NCI-H1436 (cell line): ENCODE measurements at regions not wholly inside any gene's neighbourhood (a gene's known extent, or its start where the extent isn't known, plus 50 kb on each side); places are given as distances from the start of the nearest gene placed in this dataset.
"Not testable (repeated sequence)": the region's sequence is repeated elsewhere in the genome, so short reads cannot be mapped to it uniquely, and the experiment has no call there.

Source experiments
- DNase-seq: peaks from one replicate; lab custom pipeline; 2025; lab: John Stamatoyannopoulos, UW

DNA sequence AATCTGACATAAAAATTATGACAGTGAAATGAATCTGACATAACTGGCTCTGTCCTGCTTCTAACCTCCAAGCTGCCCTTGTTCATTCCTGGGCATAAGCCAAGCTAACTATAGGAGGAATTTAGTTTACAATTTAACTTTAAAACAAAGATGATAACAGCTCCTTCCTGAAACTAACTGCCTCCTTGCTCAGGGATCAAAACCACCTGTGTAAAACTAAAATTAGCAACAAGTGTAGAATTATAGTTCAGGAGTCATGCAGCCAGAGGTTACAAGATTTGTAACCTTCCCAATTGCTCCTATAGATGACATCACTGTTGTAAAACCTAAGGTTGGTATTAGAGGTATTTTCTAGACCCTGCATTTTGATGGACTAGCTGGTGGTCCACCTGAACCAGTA is 256.4 kb upstream of the POM121L12 start:
- DNase-seq = no peak

DNA sequence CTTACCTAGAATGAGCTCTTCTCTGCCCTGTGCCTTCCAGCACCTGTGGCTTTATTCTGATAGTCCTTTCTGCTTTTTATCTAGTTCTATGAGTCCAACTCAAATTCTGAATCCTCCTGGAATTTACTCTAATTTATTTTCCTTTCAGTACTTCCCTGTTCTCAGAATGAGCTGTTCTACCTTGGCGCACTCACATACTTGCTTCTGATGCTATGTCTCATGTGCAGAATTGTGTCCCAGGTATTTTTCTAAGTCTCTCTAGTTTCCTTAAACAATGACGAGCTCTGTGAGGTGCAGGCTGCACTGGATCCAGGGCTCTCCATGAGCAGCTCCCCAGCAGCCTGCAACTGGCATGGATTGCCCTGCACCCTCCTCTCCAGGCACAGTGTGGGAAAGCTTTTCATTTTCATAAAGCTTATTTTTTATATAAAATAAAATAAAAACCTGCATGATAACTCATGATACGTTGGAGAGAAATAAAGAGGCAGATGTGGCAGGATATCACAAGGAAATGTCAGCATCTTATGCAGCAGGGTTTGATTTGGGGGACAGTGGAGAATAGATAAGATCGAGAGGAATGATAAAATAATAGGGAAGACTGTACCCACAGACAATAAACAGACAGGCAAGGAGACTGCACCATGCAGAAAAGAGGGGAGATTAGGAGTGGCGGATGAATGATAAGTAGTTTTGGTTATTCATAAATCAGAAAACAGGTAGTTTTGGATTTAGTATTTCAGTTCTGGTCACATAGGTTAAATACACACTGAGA is 258.2 kb upstream of the POM121L12 start:
- no peak for DNase-seq

- DNase-seq = no peak
Observed at GRCh38 chr7:52775876-52776275, 259.6 kb upstream of the POM121L12 start.

GRCh38 chr7:52771177-52771576 is 264.3 kb upstream of the POM121L12 start:
- DNase-seq = no peak

DNA sequence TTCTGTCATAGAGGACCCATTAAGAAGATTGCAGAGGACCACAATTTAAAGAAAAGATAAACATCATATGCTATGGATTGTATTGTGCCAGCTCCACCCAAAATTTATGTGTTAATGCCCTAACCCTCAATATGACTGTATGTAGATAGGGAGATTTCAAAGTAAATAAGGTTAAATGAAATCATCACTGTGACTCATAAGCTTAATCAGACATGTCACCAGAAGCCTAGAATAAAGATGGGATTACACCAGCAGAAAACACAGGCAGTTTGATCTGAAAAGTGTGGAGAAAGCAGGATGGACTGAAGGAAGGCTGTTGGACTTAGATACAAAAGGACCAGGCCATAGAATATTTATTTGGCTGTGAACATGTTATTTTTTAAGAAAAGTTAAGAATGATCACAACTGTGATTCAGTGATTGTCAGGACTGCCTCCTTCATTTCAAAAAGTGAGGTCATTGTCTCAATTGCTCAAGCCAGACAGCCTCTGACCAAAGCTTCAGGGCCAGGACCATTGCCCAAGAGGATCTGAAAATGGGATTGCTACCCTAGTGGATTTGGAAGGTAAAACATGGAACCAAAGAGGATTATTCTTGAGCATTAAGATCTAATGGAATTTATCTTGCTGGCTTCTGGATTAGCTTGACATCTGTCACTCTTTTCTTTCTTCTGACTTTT is 270.8 kb upstream of the POM121L12 start:
- no peak for DNase-seq

DNA sequence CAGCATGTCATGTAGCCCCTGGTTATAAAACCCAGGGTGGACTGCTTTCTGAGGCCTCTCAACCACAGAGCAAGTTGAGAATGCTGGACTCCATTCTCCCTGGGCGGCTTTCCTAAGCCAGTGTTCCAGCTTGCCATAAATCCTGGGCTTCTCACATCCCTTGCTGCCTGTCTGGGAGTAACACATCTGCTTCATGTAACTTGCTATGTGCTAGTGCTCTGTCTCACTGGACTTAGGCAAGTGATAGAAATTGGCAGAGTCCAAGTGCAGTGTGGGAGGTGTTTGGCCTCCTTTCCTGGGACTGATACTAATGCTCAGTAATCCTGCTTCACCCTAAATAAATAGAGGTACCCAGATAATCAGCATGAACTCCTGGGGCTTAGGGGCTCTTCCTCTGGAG is 277.1 kb upstream of the POM121L12 start:
- no peak for DNase-seq

DNA sequence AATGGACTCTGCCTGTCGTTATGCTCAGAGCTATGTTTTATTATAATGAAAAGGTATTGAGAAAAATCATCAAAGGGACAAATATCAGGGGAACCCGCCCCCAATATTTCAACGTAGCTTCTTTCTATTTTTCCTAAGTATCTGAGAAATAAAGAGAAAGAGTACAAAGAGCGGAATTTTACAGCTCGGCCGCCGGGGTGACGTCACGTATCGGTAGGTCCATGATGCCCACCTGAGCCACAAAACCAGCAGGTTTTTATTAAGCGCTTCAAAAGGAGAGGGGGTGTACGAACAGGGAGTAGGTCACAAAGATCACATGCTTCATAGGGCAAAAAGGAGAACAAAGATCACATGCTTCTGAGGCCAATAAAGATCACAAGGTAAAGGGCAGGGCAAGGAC is 281.6 kb upstream of the POM121L12 start:
- DNase-seq = no peak

DNA sequence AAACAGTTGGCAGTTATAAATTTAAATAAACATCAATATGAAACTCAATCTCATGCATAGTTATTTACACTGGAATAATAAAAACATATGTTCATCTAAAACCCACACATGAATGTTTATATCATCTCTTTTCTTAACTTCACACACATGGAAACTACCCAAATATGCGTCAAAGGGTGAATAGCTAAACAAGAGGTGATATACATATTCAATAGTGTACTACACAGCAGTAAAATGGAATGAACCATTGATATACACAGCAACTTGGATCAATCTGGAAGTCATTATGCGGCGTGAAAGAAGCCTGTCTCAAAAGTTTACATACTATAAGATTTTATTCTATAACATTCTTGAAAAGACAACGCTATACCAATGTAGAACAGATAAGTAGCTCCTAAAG is 282.5 kb upstream of the POM121L12 start:
- no peak for DNase-seq

- DNase-seq = no peak
Observed at GRCh38 chr7:52749880-52750279, 285.6 kb upstream of the POM121L12 start.

- no peak for DNase-seq
Observed at GRCh38 chr7:52747817-52748216, 287.6 kb upstream of the POM121L12 start.

DNA sequence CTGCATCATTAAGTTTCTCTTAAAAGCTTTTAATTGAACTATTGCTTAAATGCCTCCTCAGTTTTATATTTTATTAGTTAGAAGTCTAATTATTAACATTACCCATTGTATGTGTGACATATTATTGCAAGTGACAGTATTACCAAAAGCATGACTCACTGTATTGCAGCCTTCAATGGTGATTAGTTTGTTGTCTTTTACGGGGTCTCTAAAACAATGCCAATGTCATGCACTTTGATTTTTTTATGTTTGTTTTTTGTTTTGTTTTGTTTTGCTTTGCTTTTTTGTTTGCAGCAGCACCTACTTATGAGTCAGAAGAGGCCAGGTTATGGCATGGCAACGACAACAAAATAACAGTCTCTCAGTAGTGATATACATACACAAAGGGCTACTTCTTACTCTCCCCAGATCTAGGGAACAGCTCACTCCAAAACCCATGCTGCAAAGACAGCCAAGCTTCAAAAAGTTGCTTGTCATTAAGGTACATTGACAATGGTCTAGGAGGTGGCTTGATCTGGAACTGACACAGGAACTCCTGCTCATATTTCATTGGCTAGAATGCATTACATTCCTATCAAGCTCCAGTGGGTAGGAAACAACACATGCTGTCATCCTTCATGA is 293.7 kb upstream of the POM121L12 start:
- no peak for DNase-seq

DNA sequence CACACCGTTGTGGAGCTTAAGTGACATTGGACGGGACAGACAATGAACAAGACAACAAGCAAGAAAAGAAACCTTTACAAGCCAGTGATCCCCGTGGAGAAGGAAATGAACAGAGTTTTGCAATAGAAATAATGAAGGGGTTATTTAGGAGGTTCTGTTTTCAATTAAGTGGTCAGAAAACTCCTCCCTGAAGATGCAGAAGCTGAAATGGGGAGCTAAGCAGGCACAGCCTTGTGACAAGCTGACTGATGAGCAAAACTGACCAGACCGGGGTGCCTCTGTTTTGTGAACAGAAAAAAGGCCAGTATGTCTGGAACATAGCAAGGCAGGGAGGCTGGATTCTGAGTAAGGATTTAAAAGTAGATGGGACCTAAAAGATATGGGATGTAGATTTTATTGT is 299.8 kb upstream of the POM121L12 start:
- no peak for DNase-seq

DNA sequence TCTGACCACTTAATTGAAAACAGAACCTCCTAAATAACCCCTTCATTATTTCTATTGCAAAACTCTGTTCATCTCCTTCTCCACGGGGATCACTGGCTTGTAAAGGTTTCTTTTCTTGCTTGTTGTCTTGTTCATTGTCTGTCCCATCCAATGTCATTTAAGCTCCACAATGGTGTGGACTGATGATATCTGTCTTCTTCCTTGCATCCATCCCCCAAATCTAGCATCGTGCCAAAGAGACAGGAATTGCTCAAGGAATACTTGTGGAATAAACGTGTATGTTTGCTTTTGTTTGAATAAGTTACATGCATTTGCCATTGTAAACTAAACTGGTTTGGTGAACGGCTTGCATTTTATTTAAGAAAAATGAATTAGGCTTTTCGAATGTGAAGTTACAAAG is 306.8 kb upstream of the POM121L12 start:
- not testable (repeated sequence) for DNase-seq

DNA sequence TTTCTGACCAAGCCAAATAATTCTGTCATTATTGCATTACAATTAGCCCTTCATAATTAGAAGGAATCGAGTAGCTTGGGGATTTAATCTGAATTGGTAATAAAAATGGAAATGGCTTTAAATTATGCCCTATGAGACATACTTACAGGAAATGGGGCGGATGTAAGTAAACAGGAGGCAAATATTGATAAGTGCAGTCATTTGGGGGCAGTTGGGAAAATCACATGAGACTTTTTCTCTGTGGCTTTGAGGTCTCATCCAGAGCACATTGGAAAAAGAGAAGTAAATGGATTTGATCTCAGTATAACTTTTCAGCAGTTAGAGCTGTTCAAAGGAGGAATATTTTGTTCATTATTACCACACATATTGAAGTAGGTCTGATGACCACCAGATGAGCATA is 307.8 kb upstream of the POM121L12 start:
- no peak for DNase-seq

GRCh38 chr7:52726986-52727385 is 308.4 kb upstream of the POM121L12 start:
- no peak for DNase-seq

DNA sequence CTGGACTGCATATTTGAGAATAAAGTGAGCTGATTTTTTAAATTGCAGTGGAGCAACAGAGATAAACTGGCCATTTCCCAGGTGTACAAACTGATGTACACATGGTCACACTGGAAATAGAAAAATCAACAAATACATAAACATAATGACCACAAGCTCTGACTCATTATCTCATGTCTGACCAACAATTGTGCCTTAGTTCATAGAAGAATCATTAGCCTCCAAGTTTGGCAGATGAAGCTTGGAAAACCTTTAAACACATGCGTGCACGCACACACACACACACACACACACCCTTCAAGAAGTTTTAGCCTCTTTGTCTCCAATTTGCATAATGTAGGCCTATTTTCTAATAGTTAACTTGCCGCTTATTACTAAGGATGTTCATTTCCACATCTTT is 308.9 kb upstream of the POM121L12 start:
- no peak for DNase-seq

- no peak for DNase-seq
Observed at GRCh38 chr7:52723606-52724005, 311.8 kb upstream of the POM121L12 start.

GRCh38 chr7:52720856-52721255 is 314.6 kb upstream of the POM121L12 start:
- DNase-seq = no peak

DNA sequence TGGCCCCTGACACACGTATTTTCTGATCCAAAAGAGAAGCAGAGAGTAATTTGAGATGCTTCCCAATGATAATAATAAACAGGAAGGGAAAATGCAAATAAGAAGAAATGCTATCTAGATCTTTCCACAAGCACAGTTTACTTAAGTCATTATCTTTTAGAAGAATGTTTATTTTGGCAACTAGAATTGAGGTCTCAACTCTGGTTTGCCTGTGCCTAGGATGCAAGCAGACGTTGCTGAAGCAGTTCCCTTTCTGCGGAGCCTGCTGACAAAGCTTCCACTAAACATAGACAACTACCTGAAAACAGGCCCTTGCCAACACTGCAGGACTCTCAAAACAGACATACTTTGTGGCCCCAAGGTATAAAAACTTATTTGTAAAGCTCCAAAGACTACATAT is 315.8 kb upstream of the POM121L12 start:
- DNase-seq = no peak

GRCh38 chr7:52715701-52716100 is 319.7 kb upstream of the POM121L12 start:
- DNase-seq = peak; percentile 1

- no peak for DNase-seq
Observed at GRCh38 chr7:52712938-52713337, 322.5 kb upstream of the POM121L12 start.

- DNase-seq = no peak
Observed at GRCh38 chr7:52711951-52712350, 323.5 kb upstream of the POM121L12 start.

DNA sequence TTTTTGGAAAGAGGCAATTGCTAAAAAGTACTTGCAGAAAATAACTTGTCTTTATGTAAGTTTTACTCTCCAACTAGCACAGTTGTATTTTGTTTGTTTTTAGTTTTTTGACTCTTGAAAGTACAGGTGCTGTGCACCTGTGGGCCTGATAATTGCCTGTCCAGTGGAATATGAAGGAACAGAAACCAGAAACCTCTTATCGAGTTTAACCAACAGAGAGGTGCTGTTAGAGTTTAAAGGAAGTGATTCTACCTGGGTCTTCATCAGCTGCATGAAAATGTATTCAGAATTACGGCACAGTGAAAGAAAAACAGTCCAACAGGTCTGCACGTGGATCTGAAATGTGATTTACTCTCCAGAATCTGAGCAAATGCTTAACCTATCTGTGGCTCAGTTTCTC is 326.6 kb upstream of the POM121L12 start:
- no peak for DNase-seq
